HCT116 (cell line): ENCODE measurements at regions not wholly inside any gene's neighbourhood (a gene's known extent, or its start where the extent isn't known, plus 50 kb on each side); places are given as distances from the start of the nearest gene placed in this dataset.

Experiments used
- ATAC-seq: fragments of 200-7000 bp; cut with Tn5 transposase; 2 replicates; pipeline ENCODE4 v1.9.1; 2020; ENCODE audit warnings: mild to moderate bottlenecking, moderate library complexity
- BruUV-seq: library from RNA; stranded (reverse); fragments of 400-500 nt; replicated peaks from 2 replicates; lab custom pipeline; 2021; lab: Mats Ljungman, UMichigan
- CTCF ChIA-PET: fragments of 300-600 bp; sonication (Branson Sonifier 250); formaldehyde crosslinking; loops from one replicate; lab custom pipeline; 2021; ENCODE audit warnings: antibody characterized with exemption; lab: Charles Lee
- POLR2A ChIA-PET: fragments of 300-600, 350-600 bp; sonication (Branson Sonifier 250); formaldehyde crosslinking; loops from one replicate; lab custom pipeline; 2021; ENCODE audit warnings: antibody characterized with exemption; lab: Charles Lee
- RAD21 ChIA-PET, 2 experiments: fragments of 300-600 bp; sonication (Branson Sonifier 250); formaldehyde crosslinking; loops; one replicate each; lab custom pipeline; 2023; ENCODE audit warnings: low total read pairs in 2 of 2; ENCODE audit not compliant: uncharacterized antibody in 2 of 2, unreplicated experiment in 2 of 2, low non-redundant PET in 1 of 2; lab: Charles Lee
- DNase-seq: peaks from one replicate; pipeline ENCODE4 v3.0.0-alpha.2; 2010; ENCODE audit warnings: low read depth, low spot score
- H2AFZ ChIP-seq: fragments of 200-600 bp; shearing (Covaris generic), sonication (generic); 2 replicates; pipeline ENCODE4 v1.6.1; 2017; ENCODE audit warnings: low read depth, mixed run types, mixed read lengths, antibody characterized with exemption, low read length; ENCODE audit not compliant: poor library complexity, severe bottlenecking
- H3K27ac ChIP-seq: 2 replicates; pipeline ENCODE4 v1.5.1; 2012; ENCODE audit warnings: low read depth, low read length
- H3K27me3 ChIP-seq: fragments of 200-600 bp; sonication (generic); 2 replicates; pipeline ENCODE4 v1.6.1; 2016; ENCODE audit warnings: mixed run types, low read length, mixed read lengths; ENCODE audit not compliant: insufficient read depth
- H3K36me3 ChIP-seq, 2 experiments: fragments of 200-500 bp in 1 of 2; fragments of 200-600 bp in 1 of 2; sonication (Bioruptor generic) in 1 of 2; sonication (generic) in 1 of 2; 2 replicates each; pipeline versions ENCODE4 v1.5.1 to v1.6.1; 2014 to 2016; ENCODE audit warnings: low read length in 2 of 2, inconsistent platforms in 1 of 2, mixed read lengths in 1 of 2, mixed run types in 1 of 2; ENCODE audit not compliant: insufficient read depth in 2 of 2, control insufficient read depth in 1 of 2
- H3K4me1 ChIP-seq, 2 experiments: fragments of 200-600 bp in 1 of 2; sonication (generic) in 1 of 2; 2 replicates each; pipeline versions ENCODE4 v1.5.1 to v1.6.1; 2012 to 2017; ENCODE audit warnings: low read length in 2 of 2, inconsistent platforms in 1 of 2, mild to moderate bottlenecking in 1 of 2, mixed read lengths in 1 of 2, mixed run types in 1 of 2, moderate library complexity in 1 of 2; ENCODE audit not compliant: insufficient read depth in 2 of 2, control insufficient read depth in 1 of 2
- H3K4me2 ChIP-seq: fragments of 200-600 bp; sonication (generic); 2 replicates; pipeline ENCODE4 v1.6.1; 2017; ENCODE audit warnings: mixed run types, low read length, mixed read lengths
- H3K4me3 ChIP-seq, 2 experiments: fragments of 200-600 bp in 1 of 2; sonication (generic) in 1 of 2; replicated peaks in 1 of 2; 2 replicates each; pipeline ENCODE4 v1.5.1; 2011 to 2016; ENCODE audit warnings: low read length in 2 of 2, control low read depth in 1 of 2, low read depth in 1 of 2, mild to moderate bottlenecking in 1 of 2, mixed read lengths in 1 of 2, mixed run types in 1 of 2
- H3K79me2 ChIP-seq: fragments of 200-600 bp; sonication (generic); 2 replicates; pipeline ENCODE4 v1.6.1; 2017; ENCODE audit warnings: mild to moderate bottlenecking, mixed run types, low read length, moderate library complexity, mixed read lengths; ENCODE audit not compliant: insufficient read depth
- H3K9ac ChIP-seq: fragments of 200-600 bp; sonication (generic); 2 replicates; pipeline ENCODE4 v1.6.1; 2016; ENCODE audit warnings: low read length, mixed read lengths
- H3K9me2 ChIP-seq: fragments of 200-600 bp; sonication (generic), shearing (Covaris generic); 2 replicates; pipeline ENCODE4 v1.6.1; 2017; ENCODE audit warnings: mixed run types, mild to moderate bottlenecking, moderate library complexity; ENCODE audit not compliant: insufficient read depth
- H3K9me3 ChIP-seq, 2 experiments: fragments of 200-500 bp in 1 of 2; fragments of 200-600 bp in 1 of 2; sonication (Bioruptor generic) in 1 of 2; sonication (generic) in 1 of 2; 2 replicates each; pipeline ENCODE4 v1.6.1; 2014 to 2017; ENCODE audit warnings: low read length in 2 of 2, mixed read lengths in 2 of 2, inconsistent platforms in 1 of 2, low read depth in 1 of 2, mild to moderate bottlenecking in 1 of 2, mixed run types in 1 of 2, moderate library complexity in 1 of 2; ENCODE audit not compliant: control insufficient read depth in 1 of 2, insufficient read depth in 1 of 2
- H4K20me1 ChIP-seq: fragments of 200-600 bp; sonication (generic), shearing (Covaris generic); 2 replicates; pipeline ENCODE4 v1.6.1; 2017; ENCODE audit warnings: mixed run types, mild to moderate bottlenecking, moderate library complexity; ENCODE audit not compliant: insufficient read depth
- CBX3 ChIP-seq: IDR thresholded peaks from 2 replicates; pipeline ENCODE4 v1.6.1; 2012; ENCODE audit warnings: low read depth
- EGR1 ChIP-seq: IDR thresholded peaks from 2 replicates; pipeline ENCODE4 v1.6.1; 2012; ENCODE audit warnings: low read depth
- ELF1 ChIP-seq: IDR thresholded peaks from 2 replicates; pipeline ENCODE4 v1.6.1; 2012; ENCODE audit warnings: low read depth, borderline replicate concordance
- EZH2 ChIP-seq: fragments of 200-600 bp; sonication (generic); IDR thresholded peaks from 2 replicates; pipeline ENCODE4 v1.6.1; 2017; ENCODE audit warnings: antibody characterized with exemption, mixed run types
- EZH2phosphoT487 ChIP-seq: fragments of 200-600 bp; IDR thresholded peaks from 2 replicates; pipeline ENCODE4 v1.6.1; 2018; ENCODE audit warnings: antibody characterized with exemption, borderline replicate concordance
- FOSL1 ChIP-seq: IDR thresholded peaks from 2 replicates; pipeline ENCODE4 v1.6.1; 2012; ENCODE audit warnings: low read depth
- JUND ChIP-seq: IDR thresholded peaks from 2 replicates; pipeline ENCODE4 v1.6.1; 2012
- POLR2AphosphoS5 ChIP-seq: IDR thresholded peaks from 2 replicates; pipeline ENCODE4 v1.6.1; 2011; ENCODE audit warnings: mild to moderate bottlenecking, low read depth, low read length, moderate library complexity
- SP1 ChIP-seq: IDR thresholded peaks from 2 replicates; pipeline ENCODE4 v1.6.1; 2012; ENCODE audit warnings: low read depth
- SRF ChIP-seq: IDR thresholded peaks from 2 replicates; pipeline ENCODE4 v1.6.1; 2012; ENCODE audit warnings: low read depth
- TCF7L2 ChIP-seq: IDR thresholded peaks from 2 replicates; pipeline ENCODE4 v1.7.0; 2011; ENCODE audit warnings: borderline replicate concordance, inconsistent platforms; ENCODE audit not compliant: insufficient read depth, insufficient read length; ENCODE audit errors: extremely low read depth
- YY1 ChIP-seq: IDR thresholded peaks from 2 replicates; pipeline ENCODE4 v1.6.1; 2011; ENCODE audit warnings: low read length, low read depth, moderate library complexity, mild to moderate bottlenecking; ENCODE audit not compliant: insufficient replicate concordance; ENCODE audit errors: extremely low read depth
- ZNF274 ChIP-seq: fragments of 200-500 bp; sonication (Bioruptor generic); IDR thresholded peaks from 2 replicates; pipeline ENCODE4 v1.6.1; 2014; ENCODE audit warnings: mild to moderate bottlenecking, low read depth, low read length, inconsistent platforms
- intact Hi-C: fragments of 100-400 bp; cut with micrococcal nuclease; formaldehyde crosslinking; loops from 2 replicates; pipeline ENCODE4 v1.10.0; 2022
- TF ChIP-seq, protein P1 (sequence below): IDR thresholded peaks from 2 replicates; pipeline ENCODE4 v1.6.1; 2012

DNA sequence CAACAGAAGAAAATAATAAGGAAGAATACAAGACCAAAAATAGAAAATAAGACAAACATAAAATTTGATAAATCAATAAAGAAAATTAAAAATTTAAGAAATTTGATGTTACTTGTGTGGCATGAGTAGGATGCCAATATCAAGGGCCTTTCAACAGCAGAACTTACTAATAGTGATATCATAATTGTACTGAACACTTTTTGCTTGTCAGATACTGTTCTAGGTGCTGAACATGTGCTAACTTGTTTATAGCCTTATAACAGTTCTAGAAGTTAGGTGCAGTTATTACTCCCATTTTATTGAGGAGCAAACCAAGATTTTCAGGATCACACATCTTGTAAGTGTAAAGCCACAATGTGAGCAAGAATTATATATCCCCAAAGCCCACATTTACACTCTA lies 546.0 kb upstream of the EPHA5 start:
- POLR2A ChIA-PET, result no interaction called here
- Histone ChIP-seq H3K4me2 (no peak overlapping the region), H3K4me1 (no peaks in the 10 kb centered on the region), H4K20me1 (no peaks in the 10 kb centered on the region), H3K4me3 (no peak overlapping the region), H3K9me3 (peaks cover 0 to 12% of the 10 kb centered on the region in 2 experiments; a peak in 2 of 4 replicates), H3K9ac (no peak overlapping the region), H3K27me3 (no peaks in the 10 kb centered on the region), H3K27ac (no peak overlapping the region), H3K36me3 (no peaks in the 10 kb centered on the region), H3K79me2 (no peaks in the 10 kb centered on the region), H2AFZ (no peak overlapping the region), H3K9me2 (no peaks in the 10 kb centered on the region)
- no TSS peak for BruUV-seq
- no peak for DNase-seq
- intact Hi-C loops, result no loop called here
- RAD21 ChIA-PET, result no interaction called here
- TF ChIP-seq YY1, result no peak
- TF ChIP-seq EZH2, result no peak
- no peak for TF ChIP-seq CBX3
- no peak for TF ChIP-seq SP1
- no peak for TF ChIP-seq ELF1
- no peak for TF ChIP-seq ZNF274
- TF ChIP-seq, protein P1, sequence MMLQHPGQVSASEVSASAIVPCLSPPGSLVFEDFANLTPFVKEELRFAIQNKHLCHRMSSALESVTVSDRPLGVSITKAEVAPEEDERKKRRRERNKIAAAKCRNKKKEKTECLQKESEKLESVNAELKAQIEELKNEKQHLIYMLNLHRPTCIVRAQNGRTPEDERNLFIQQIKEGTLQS, result no peak
- TF ChIP-seq SRF, result no peak
- TF ChIP-seq EZH2phosphoT487, result no peak
- no peak for TF ChIP-seq JUND
- no peak for TF ChIP-seq TCF7L2
- TF ChIP-seq POLR2AphosphoS5, result no peak
- no peak for TF ChIP-seq EGR1
- TF ChIP-seq FOSL1, result no peak
- CTCF ChIA-PET, result no interaction called here
- ATAC-seq, result no peak
